ENCODE measurements at regions not wholly inside any gene's neighbourhood (a gene's known extent, or its start where the extent isn't known, plus 50 kb on each side); places are given as distances from the start of the nearest gene placed in this dataset.
A peak's percentile ranks its signal among the peaks of the same experiment; 100 is the strongest.

GRCh38 chr13:50188696-50189095 is 173.5 kb downstream of the KCNRG start:
- TF ChIP-seq CTCF (IDR thresholded peaks at IDR 0.05; ENCODE audit: low read depth, low read length, missing control alignments) = no peak
- no peak for DNase-seq (ENCODE audit: extremely low read depth, low read depth)
- no peak overlapping the region for H3K4me3 ChIP-seq (replicated peaks; ENCODE audit: low read depth, low read length)

DNA sequence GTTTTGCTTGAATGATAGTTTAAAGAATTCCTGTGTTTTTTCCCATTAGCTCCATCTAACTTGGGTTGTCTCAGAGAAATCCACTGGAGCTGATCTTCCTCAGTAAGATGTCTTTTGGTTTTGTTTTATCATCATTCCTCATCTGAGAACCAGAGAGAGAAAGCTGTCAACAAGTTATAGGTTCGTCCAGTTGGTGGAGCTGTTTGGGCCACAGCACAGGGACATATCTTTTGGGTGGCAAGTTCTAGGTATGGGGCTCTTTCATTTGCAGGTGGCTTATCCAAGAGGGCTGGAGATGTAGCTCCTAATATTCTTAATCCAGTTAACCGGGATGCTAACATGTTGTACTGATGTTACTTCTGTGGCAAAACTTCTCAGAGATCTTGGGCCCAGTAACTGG is 174.2 kb downstream of the KCNRG start:
- no peak overlapping the region for H3K4me3 ChIP-seq (replicated peaks; ENCODE audit: low read depth, low read length)
- peak; percentile 10 for TF ChIP-seq CTCF (IDR thresholded peaks at IDR 0.05; ENCODE audit: low read depth, low read length, missing control alignments)
- DNase-seq (ENCODE audit: extremely low read depth, low read depth) = no peak

GRCh38 chr13:50191004-50191403 is 175.8 kb downstream of the KCNRG start:
- no peak for DNase-seq (ENCODE audit: extremely low read depth, low read depth)
- TF ChIP-seq CTCF (IDR thresholded peaks at IDR 0.05; ENCODE audit: low read depth, low read length, missing control alignments) = no peak
- no peak overlapping the region for H3K4me3 ChIP-seq (replicated peaks; ENCODE audit: low read depth, low read length)

DNA sequence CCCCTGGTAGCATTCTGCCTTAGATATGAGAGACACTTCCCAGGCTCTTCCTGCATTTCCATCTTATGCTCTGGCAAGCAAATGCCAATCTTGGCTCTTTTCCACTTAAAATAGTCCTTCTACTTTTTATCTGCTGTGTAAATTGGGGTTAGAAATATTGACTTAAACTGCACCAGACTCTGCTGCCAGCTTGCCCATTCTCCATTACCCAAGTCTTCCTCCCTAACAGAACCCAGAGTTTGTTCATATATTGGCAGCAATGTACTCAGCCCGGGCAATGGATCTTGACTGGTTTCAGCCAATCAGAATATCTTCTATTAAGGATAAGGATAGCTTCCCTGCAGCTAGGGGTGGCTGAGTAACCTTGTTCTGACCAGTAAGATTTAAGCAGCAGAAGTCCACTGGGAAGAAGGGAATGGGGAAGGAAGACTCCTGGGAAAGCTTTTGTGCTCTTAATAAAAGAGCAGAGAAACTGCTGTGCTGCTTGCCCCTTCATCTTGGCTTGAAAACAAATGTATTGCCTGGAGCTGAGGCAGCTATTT is 177.1 kb downstream of the KCNRG start:
- DNase-seq (ENCODE audit: extremely low read depth, low read depth) = no peak
- no peak for TF ChIP-seq CTCF (IDR thresholded peaks at IDR 0.05; ENCODE audit: low read depth, low read length, missing control alignments)
- H3K4me3 ChIP-seq (replicated peaks; ENCODE audit: low read depth, low read length) = no peak overlapping the region

- no peak for TF ChIP-seq CTCF (IDR thresholded peaks at IDR 0.05; ENCODE audit: low read depth, low read length, missing control alignments)
- H3K4me3 ChIP-seq (replicated peaks; ENCODE audit: low read depth, low read length) = no peak overlapping the region
- DNase-seq (ENCODE audit: extremely low read depth, low read depth) = no peak
Observed at GRCh38 chr13:50195045-50195444, 179.8 kb downstream of the KCNRG start.

DNA sequence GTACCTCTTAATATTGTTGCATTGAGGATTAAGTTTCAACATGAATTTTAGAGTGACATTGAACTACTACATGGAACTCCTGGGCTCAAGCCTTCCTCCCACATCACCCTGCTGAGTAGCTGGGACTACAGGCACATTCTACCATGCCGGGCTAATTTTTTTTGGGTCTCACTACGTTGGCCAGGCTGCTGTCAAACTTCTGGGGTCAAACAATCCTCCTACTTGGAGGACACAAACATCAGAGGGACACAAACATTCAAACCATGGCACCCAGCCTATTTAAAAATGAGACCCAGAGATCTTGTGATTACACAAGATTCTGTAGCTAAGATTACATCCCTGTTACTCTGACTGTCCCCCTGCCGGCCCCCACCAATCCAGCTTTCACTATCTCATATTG is 180.9 kb downstream of the KCNRG start:
- TF ChIP-seq CTCF (IDR thresholded peaks at IDR 0.05; ENCODE audit: low read depth, low read length, missing control alignments) = no peak
- DNase-seq (ENCODE audit: extremely low read depth, low read depth) = no peak

GRCh38 chr13:50197705-50198104 is 182.5 kb downstream of the KCNRG start:
- no peak for TF ChIP-seq CTCF (IDR thresholded peaks at IDR 0.05; ENCODE audit: low read depth, low read length, missing control alignments)
- no peak for DNase-seq (ENCODE audit: extremely low read depth, low read depth)

More for the DNA sequence above, 180.9 kb downstream of the KCNRG start:
- no peak overlapping the region for H3K4me3 ChIP-seq (replicated peaks; ENCODE audit: low read depth, low read length)

More at GRCh38 chr13:50197705-50198104, 182.5 kb downstream of the KCNRG start:
- H3K4me3 ChIP-seq (replicated peaks; ENCODE audit: low read depth, low read length) = no peak overlapping the region
